ENCODE measurements at regions not wholly inside any gene's neighbourhood (a gene's known extent, or its start where the extent isn't known, plus 50 kb on each side); places are given as distances from the start of the nearest gene placed in this dataset.

- H3K4me3 Mint-ChIP-seq (ENCODE audit: low read depth), result no peak overlapping the region
- no peak for DNase-seq (ENCODE audit: low spot score)
- H3K9me3 Mint-ChIP-seq, result no peaks in the 10 kb centered on the region
- no peaks in the 10 kb centered on the region for H3K4me1 Mint-ChIP-seq (ENCODE audit: low read depth)
- intact Hi-C loops (cut with micrococcal nuclease), result no loop called here
- no peaks in the 10 kb centered on the region for H3K27me3 Mint-ChIP-seq (ENCODE audit: low read depth)
- H3K27ac Mint-ChIP-seq, result no peak overlapping the region
- no peaks in the 10 kb centered on the region for H3K36me3 Mint-ChIP-seq (ENCODE audit: low read depth)
These were observed 425.7 kb upstream of the ARID1B start for GRCh38 chr6:156351346-156351966.

DNA sequence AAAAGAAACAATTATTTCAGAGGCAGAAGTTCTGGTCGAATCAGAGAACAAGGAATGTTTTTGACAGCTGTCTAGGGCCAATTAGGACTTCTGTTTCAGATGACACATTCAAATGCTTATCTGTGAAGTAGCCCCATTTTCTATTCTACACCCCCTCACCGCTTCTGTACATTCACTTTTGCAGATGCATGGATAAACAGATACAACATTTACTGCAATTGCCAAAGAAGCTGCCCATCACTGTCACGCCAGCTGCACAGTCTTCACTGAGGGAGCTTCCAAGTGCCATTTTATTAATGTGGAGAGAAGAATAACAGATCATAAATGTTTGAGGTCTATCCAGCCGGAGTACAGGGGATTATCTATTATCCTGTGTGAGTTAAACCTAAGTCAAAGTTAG is 426.8 kb upstream of the ARID1B start:
- Mint-ChIP-seq H3K4me1 (ENCODE audit: low read depth) (no peaks in the 10 kb centered on the region), H3K36me3 (ENCODE audit: low read depth) (no peaks in the 10 kb centered on the region), H3K9me3 (no peaks in the 10 kb centered on the region), H3K27me3 (ENCODE audit: low read depth) (no peaks in the 10 kb centered on the region), H3K4me3 (ENCODE audit: low read depth) (no peak overlapping the region), H3K27ac (no peak overlapping the region)
- intact Hi-C loops (cut with micrococcal nuclease), result no loop called here
- no peak for DNase-seq (ENCODE audit: low spot score)

- no peaks in the 10 kb centered on the region for H3K9me3 Mint-ChIP-seq
- no peaks in the 10 kb centered on the region for H3K27me3 Mint-ChIP-seq (ENCODE audit: low read depth)
- no peaks in the 10 kb centered on the region for H3K36me3 Mint-ChIP-seq (ENCODE audit: low read depth)
- no peaks in the 10 kb centered on the region for H3K4me1 Mint-ChIP-seq (ENCODE audit: low read depth)
- DNase-seq (ENCODE audit: low spot score), result no peak
- no peak overlapping the region for H3K27ac Mint-ChIP-seq
- no peak overlapping the region for H3K4me3 Mint-ChIP-seq (ENCODE audit: low read depth)
- intact Hi-C loops (cut with micrococcal nuclease), result no loop called here
These were observed 428.3 kb upstream of the ARID1B start for GRCh38 chr6:156348849-156349248.

DNA sequence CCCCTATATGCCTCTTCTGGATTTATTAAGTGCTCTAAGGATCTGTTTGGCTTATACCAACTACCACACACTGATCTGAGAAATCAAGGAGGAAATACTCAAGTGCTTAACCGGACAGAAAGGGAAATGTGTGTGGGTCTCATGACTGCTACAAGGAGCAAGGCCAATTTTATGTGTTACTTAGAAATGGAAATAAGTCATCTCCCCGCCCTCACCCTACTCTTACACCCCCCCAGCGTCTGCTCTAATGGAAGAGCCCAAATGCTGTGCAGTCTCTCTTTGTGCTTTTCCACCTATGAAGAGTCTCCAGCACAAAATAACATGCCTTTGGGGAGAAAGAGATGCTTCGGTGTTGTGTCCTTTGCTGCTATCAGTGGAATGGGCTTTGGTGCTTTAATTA is 428.8 kb upstream of the ARID1B start:
- H3K9me3 Mint-ChIP-seq, result no peaks in the 10 kb centered on the region
- intact Hi-C loops (cut with micrococcal nuclease), result no loop called here

GRCh38 chr6:156347656-156348055 is 429.5 kb upstream of the ARID1B start:
- H3K27me3 Mint-ChIP-seq (ENCODE audit: low read depth), result no peaks in the 10 kb centered on the region
- DNase-seq (ENCODE audit: low spot score), result no peak
- intact Hi-C loops (cut with micrococcal nuclease), result no loop called here
- H3K27ac Mint-ChIP-seq, result no peak overlapping the region
- H3K4me1 Mint-ChIP-seq (ENCODE audit: low read depth), result no peaks in the 10 kb centered on the region
- H3K9me3 Mint-ChIP-seq, result no peaks in the 10 kb centered on the region
- no peak overlapping the region for H3K4me3 Mint-ChIP-seq (ENCODE audit: low read depth)
- H3K36me3 Mint-ChIP-seq (ENCODE audit: low read depth), result no peaks in the 10 kb centered on the region

More for the DNA sequence above, 428.8 kb upstream of the ARID1B start:
- Mint-ChIP-seq H3K4me3 (ENCODE audit: low read depth) (no peak overlapping the region), H3K4me1 (ENCODE audit: low read depth) (no peaks in the 10 kb centered on the region), H3K36me3 (ENCODE audit: low read depth) (no peaks in the 10 kb centered on the region), H3K27me3 (ENCODE audit: low read depth) (no peaks in the 10 kb centered on the region), H3K27ac (no peak overlapping the region)
- DNase-seq (ENCODE audit: low spot score), result no peak

DNA sequence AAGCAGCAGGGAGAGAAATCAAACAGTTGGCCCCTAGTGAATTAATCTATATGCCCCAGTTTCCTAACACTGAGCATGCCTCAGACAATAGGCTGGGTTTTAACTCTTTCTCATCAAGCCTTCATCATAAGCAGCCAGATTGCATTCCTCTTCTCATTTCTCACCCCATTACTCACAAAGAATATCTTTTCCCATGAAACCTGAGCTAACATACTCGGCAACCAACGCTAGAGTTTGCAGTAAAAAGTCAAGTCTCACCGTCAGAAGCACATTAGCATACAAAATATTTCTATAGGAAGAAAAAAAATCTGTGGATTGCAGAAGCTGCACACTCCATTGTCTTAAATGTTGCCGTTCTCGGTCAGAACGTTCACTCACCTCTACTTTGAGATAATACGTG is 429.9 kb upstream of the ARID1B start:
- Mint-ChIP-seq H3K4me3 (ENCODE audit: low read depth) (no peak overlapping the region), H3K36me3 (ENCODE audit: low read depth) (no peaks in the 10 kb centered on the region), H3K27me3 (ENCODE audit: low read depth) (no peaks in the 10 kb centered on the region), H3K27ac (no peak overlapping the region), H3K4me1 (ENCODE audit: low read depth) (no peaks in the 10 kb centered on the region), H3K9me3 (no peaks in the 10 kb centered on the region)
- intact Hi-C loops (cut with micrococcal nuclease), result no loop called here
- DNase-seq (ENCODE audit: low spot score), result no peak

- DNase-seq (ENCODE audit: low spot score), result no peak
- Mint-ChIP-seq H3K4me3 (ENCODE audit: low read depth) (no peak overlapping the region), H3K36me3 (ENCODE audit: low read depth) (no peaks in the 10 kb centered on the region), H3K9me3 (no peaks in the 10 kb centered on the region), H3K27ac (no peak overlapping the region), H3K4me1 (ENCODE audit: low read depth) (no peaks in the 10 kb centered on the region), H3K27me3 (ENCODE audit: low read depth) (no peaks in the 10 kb centered on the region)
- intact Hi-C loops (cut with micrococcal nuclease), result no loop called here
These were observed 431.5 kb upstream of the ARID1B start for GRCh38 chr6:156345700-156346099.

DNA sequence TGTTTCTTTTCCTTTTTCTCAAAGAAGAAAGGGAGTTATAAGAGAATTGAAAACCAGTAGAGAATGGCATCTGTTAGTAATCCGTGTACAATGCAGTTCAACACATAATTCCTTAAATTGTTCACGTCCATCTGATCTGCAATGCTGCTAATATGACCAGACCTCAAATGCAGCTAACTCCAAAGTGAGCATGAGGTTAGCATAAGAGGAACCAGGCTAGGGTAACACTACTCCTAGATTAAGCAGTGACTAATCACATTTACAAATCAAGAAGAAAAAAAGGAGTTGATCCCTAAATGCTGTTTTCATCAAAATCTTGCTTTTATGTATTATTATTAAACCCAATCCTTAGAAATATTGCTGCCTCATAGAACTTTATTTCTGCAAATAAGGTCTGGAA is 432.7 kb upstream of the ARID1B start:
- H3K4me3 Mint-ChIP-seq (ENCODE audit: low read depth), result no peak overlapping the region
- H3K4me1 Mint-ChIP-seq (ENCODE audit: low read depth), result no peaks in the 10 kb centered on the region
- intact Hi-C loops (cut with micrococcal nuclease), result no loop called here
- no peaks in the 10 kb centered on the region for H3K27me3 Mint-ChIP-seq (ENCODE audit: low read depth)
- H3K36me3 Mint-ChIP-seq (ENCODE audit: low read depth), result no peaks in the 10 kb centered on the region
- DNase-seq (ENCODE audit: low spot score), result no peak
- no peaks in the 10 kb centered on the region for H3K9me3 Mint-ChIP-seq
- no peak overlapping the region for H3K27ac Mint-ChIP-seq

- Mint-ChIP-seq H3K4me3 (ENCODE audit: low read depth) (no peak overlapping the region), H3K4me1 (ENCODE audit: low read depth) (no peaks in the 10 kb centered on the region), H3K36me3 (ENCODE audit: low read depth) (no peaks in the 10 kb centered on the region), H3K27ac (no peak overlapping the region), H3K27me3 (ENCODE audit: low read depth) (no peaks in the 10 kb centered on the region), H3K9me3 (peaks cover 7% of the 10 kb centered on the region)
- no peak for DNase-seq (ENCODE audit: low spot score)
- intact Hi-C loops (cut with micrococcal nuclease), result no loop called here
These were observed 439.4 kb upstream of the ARID1B start for GRCh38 chr6:156337801-156338200.

DNA sequence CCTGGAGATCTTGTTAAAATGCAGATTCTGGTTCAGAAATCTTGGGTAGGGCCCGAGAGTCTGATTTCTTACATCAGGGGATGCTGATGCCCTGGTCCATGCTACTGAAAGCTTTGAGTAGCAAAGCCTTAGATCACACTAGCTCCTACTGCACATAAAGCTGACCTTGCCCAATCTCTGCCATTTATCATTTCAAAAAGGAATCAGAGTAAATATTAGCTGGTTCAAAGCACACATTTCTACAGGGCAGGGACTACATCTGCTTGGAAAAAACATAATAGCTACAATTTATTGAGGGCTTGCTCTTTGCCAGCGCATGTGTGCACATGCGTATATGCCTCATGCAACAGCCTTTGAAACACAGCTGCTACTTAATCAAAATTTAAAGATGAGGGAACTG is 440.4 kb upstream of the ARID1B start:
- intact Hi-C loops (cut with micrococcal nuclease), result no loop called here

GRCh38 chr6:156336089-156336488 is 441.1 kb upstream of the ARID1B start:
- Mint-ChIP-seq H3K36me3 (ENCODE audit: low read depth) (no peaks in the 10 kb centered on the region), H3K4me1 (ENCODE audit: low read depth) (no peaks in the 10 kb centered on the region), H3K4me3 (ENCODE audit: low read depth) (no peak overlapping the region), H3K27ac (no peak overlapping the region), H3K27me3 (ENCODE audit: low read depth) (no peaks in the 10 kb centered on the region), H3K9me3 (peaks cover 15% of the 10 kb centered on the region)
- no peak for DNase-seq (ENCODE audit: low spot score)
- intact Hi-C loops (cut with micrococcal nuclease), result no loop called here

More for the DNA sequence above, 440.4 kb upstream of the ARID1B start:
- no peak overlapping the region for H3K4me3 Mint-ChIP-seq (ENCODE audit: low read depth)
- H3K9me3 Mint-ChIP-seq, result peaks cover 11% of the 10 kb centered on the region
- H3K27me3 Mint-ChIP-seq (ENCODE audit: low read depth), result no peaks in the 10 kb centered on the region
- H3K27ac Mint-ChIP-seq, result no peak overlapping the region
- no peaks in the 10 kb centered on the region for H3K4me1 Mint-ChIP-seq (ENCODE audit: low read depth)
- DNase-seq (ENCODE audit: low spot score), result no peak
- H3K36me3 Mint-ChIP-seq (ENCODE audit: low read depth), result no peaks in the 10 kb centered on the region

- H3K36me3 Mint-ChIP-seq (ENCODE audit: low read depth), result no peaks in the 10 kb centered on the region
- intact Hi-C loops (cut with micrococcal nuclease), result no loop called here
- no peak overlapping the region for H3K27ac Mint-ChIP-seq
- no peaks in the 10 kb centered on the region for H3K27me3 Mint-ChIP-seq (ENCODE audit: low read depth)
- H3K4me3 Mint-ChIP-seq (ENCODE audit: low read depth), result no peak overlapping the region
- no peak for DNase-seq (ENCODE audit: low spot score)
- no peaks in the 10 kb centered on the region for H3K4me1 Mint-ChIP-seq (ENCODE audit: low read depth)
- H3K9me3 Mint-ChIP-seq, result peaks cover 19% of the 10 kb centered on the region
These were observed 442.2 kb upstream of the ARID1B start for GRCh38 chr6:156334966-156335365.

DNA sequence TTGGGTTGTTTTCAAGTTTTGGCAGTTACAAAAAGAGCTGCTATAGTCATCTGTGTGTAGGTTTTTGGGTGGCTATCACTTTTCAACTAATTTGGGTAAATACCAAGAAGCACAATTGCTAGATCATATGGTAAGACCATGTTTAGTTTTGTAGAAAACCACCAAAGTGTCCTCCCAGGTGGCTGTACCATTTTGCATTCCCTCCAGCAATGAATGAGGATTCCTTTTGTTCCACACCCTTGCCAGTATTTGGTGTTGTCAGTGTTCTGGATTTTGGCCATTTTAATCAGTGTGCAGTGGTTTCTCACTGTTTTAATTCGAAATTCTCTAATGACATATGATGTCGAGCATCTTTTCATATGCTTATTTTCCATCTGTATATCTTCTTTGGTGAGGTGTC is 457.5 kb upstream of the ARID1B start:
- no peak for DNase-seq (ENCODE audit: low spot score)
- H3K36me3 Mint-ChIP-seq (ENCODE audit: low read depth), result no peaks in the 10 kb centered on the region
- no peak overlapping the region for H3K4me3 Mint-ChIP-seq (ENCODE audit: low read depth)
- H3K9me3 Mint-ChIP-seq, result no peaks in the 10 kb centered on the region
- no peak overlapping the region for H3K27ac Mint-ChIP-seq
- H3K4me1 Mint-ChIP-seq (ENCODE audit: low read depth), result no peaks in the 10 kb centered on the region
- intact Hi-C loops (cut with micrococcal nuclease), result no loop called here
- no peaks in the 10 kb centered on the region for H3K27me3 Mint-ChIP-seq (ENCODE audit: low read depth)

- Mint-ChIP-seq H3K36me3 (ENCODE audit: low read depth) (no peaks in the 10 kb centered on the region), H3K9me3 (no peaks in the 10 kb centered on the region), H3K4me1 (ENCODE audit: low read depth) (no peaks in the 10 kb centered on the region), H3K27ac (no peak overlapping the region), H3K27me3 (ENCODE audit: low read depth) (no peaks in the 10 kb centered on the region), H3K4me3 (ENCODE audit: low read depth) (no peak overlapping the region)
- intact Hi-C loops (cut with micrococcal nuclease), result no loop called here
- DNase-seq (ENCODE audit: low spot score), result no peak
These were observed 460.5 kb upstream of the ARID1B start for GRCh38 chr6:156316583-156317125.

Measured in activated T-helper 2 cell treated with anti-CD3 and anti-CD28 coated beads, Interferon-gamma antibody, Interleukin-2, Interleukin-4, amounts not matched to agents 10 μg/mL and 5 μg/mL and 100 μg/mL, durations not matched to agents 14 hours and 24 hours and 36 hours (primary cell).